Caco-2 (cell line): ENCODE measurements at regions not wholly inside any gene's neighbourhood (a gene's known extent, or its start where the extent isn't known, plus 50 kb on each side); places are given as distances from the start of the nearest gene placed in this dataset.

ENCODE experiments used
- BruUV-seq: library from RNA; stranded (reverse); fragments of 400-500 nt; replicated peaks from 2 replicates; lab custom pipeline; 2021; lab: Mats Ljungman, UMichigan
- CTCF ChIA-PET: fragments of 300-600 bp; sonication (Branson Sonifier 250); formaldehyde crosslinking; loops from one replicate; lab custom pipeline; 2022; ENCODE audit warnings: antibody characterized with exemption; lab: Charles Lee
- POLR2A ChIA-PET: fragments of 300-600 bp; sonication (Branson Sonifier 250); formaldehyde crosslinking; loops from one replicate; lab custom pipeline; 2022; ENCODE audit warnings: antibody characterized with exemption; lab: Charles Lee
- DNase-seq, 2 experiments: peaks; one replicate each; pipeline versions ENCODE4 v3.0.0 to v3.0.0-alpha.2; 2020 to 2022
- H3K27me3 ChIP-seq: replicated peaks from 2 replicates; pipeline ENCODE4 v1.6.0; 2011; ENCODE audit warnings: low read length; ENCODE audit not compliant: control insufficient read depth, insufficient read depth
- H3K36me3 ChIP-seq: 2 replicates; pipeline ENCODE4 v1.5.1; 2011; ENCODE audit warnings: low read length; ENCODE audit not compliant: control insufficient read depth, insufficient read depth
- H3K4me1 ChIP-seq: fragments of 250-450 bp; sonication (Bioruptor Pico); 2 replicates; pipeline ENCODE4 v1.5.1; 2020; ENCODE audit warnings: mild to moderate bottlenecking
- H3K4me3 ChIP-seq: 2 replicates; pipeline ENCODE4 v1.5.1; 2011; ENCODE audit warnings: low read depth, mild to moderate bottlenecking, control low read depth, low read length
- H3K9me3 ChIP-seq: fragments of 250-450 bp; sonication (Bioruptor Pico); 2 replicates; pipeline ENCODE4 v1.5.1; 2020; ENCODE audit warnings: mild to moderate bottlenecking, moderate library complexity
- H3K27ac Mint-ChIP-seq: one replicate; pipeline ENCODE4 v1.8.0; 2022; ENCODE audit warnings: mixed read lengths; ENCODE audit not compliant: unreplicated experiment
- H3K27me3 Mint-ChIP-seq: one replicate; pipeline ENCODE4 v1.8.0; 2022; ENCODE audit warnings: mixed read lengths; ENCODE audit not compliant: insufficient read depth, unreplicated experiment
- H3K36me3 Mint-ChIP-seq: one replicate; pipeline ENCODE4 v1.8.0; 2022; ENCODE audit warnings: mild to moderate bottlenecking, mixed read lengths; ENCODE audit not compliant: insufficient read depth, unreplicated experiment
- H3K4me1 Mint-ChIP-seq: one replicate; pipeline ENCODE4 v1.8.0; 2022; ENCODE audit warnings: low read depth, mixed read lengths; ENCODE audit not compliant: unreplicated experiment
- H3K4me3 Mint-ChIP-seq: one replicate; pipeline ENCODE4 v1.8.0; 2022; ENCODE audit warnings: mild to moderate bottlenecking, moderate library complexity, mixed read lengths; ENCODE audit not compliant: unreplicated experiment
- H3K9me3 Mint-ChIP-seq: one replicate; pipeline ENCODE4 v1.8.0; 2022; ENCODE audit warnings: mixed read lengths; ENCODE audit not compliant: unreplicated experiment
- CTCF ChIP-seq, 2 experiments: fragments of 200-600 bp in 1 of 2; IDR thresholded peaks; 1 replicate in 1 of 2; 2 replicates in 1 of 2; pipeline versions ENCODE4 v1.5.1 to v1.8.0; 2011 to 2022; ENCODE audit warnings: antibody characterized with exemption in 1 of 2, control low read depth in 1 of 2, inconsistent platforms in 1 of 2, low read depth in 1 of 2, low read length in 1 of 2, mild to moderate bottlenecking in 1 of 2, moderate library complexity in 1 of 2; ENCODE audit not compliant: insufficient read depth in 1 of 2, severe bottlenecking in 1 of 2, unreplicated experiment in 1 of 2
- intact Hi-C: fragments of 100-400 bp; cut with micrococcal nuclease; formaldehyde crosslinking; loops from one replicate; pipeline ENCODE4 v1.10.0; 2022; ENCODE audit not compliant: unreplicated experiment

GRCh38 chr3:106929081-106929480, 448.2 kb upstream of the CCDC54 start:
- H3K27me3 ChIP-seq, result no peaks in the 10 kb centered on the region
- DNase-seq, result no peak
- no peaks in the 10 kb centered on the region for H3K4me1 Mint-ChIP-seq
- H3K4me3 ChIP-seq, result no peak overlapping the region
- H3K4me3 Mint-ChIP-seq, result no peak overlapping the region
- no peaks in the 10 kb centered on the region for H3K27me3 Mint-ChIP-seq
- BruUV-seq, result no TSS peak
- H3K36me3 ChIP-seq, result no peaks in the 10 kb centered on the region
- no peak for TF ChIP-seq CTCF (IDR thresholded peaks at IDR 0.05; ENCODE audit: insufficient read depth in 1 of 2, low read depth in 1 of 2, low read length in 1 of 2, severe bottlenecking in 1 of 2, unreplicated experiment in 1 of 2)
- H3K9me3 Mint-ChIP-seq, result no peaks in the 10 kb centered on the region
- ChIA-PET POLR2A (no interaction called here), CTCF (no interaction called here)
- H3K27ac Mint-ChIP-seq, result no peak overlapping the region
- H3K4me1 ChIP-seq, result no peaks in the 10 kb centered on the region; the same call in 1 of the 2 replicates
- no peaks in the 10 kb centered on the region for H3K36me3 Mint-ChIP-seq
- intact Hi-C loops, result no loop called here
- no peaks in the 10 kb centered on the region for H3K9me3 ChIP-seq

GRCh38 chr3:106930086-106930485, 447.2 kb upstream of the CCDC54 start:
- no peaks in the 10 kb centered on the region for H3K9me3 Mint-ChIP-seq
- no peak for DNase-seq
- ChIA-PET CTCF (no interaction called here), POLR2A (no interaction called here)
- H3K36me3 Mint-ChIP-seq, result no peaks in the 10 kb centered on the region
- no peaks in the 10 kb centered on the region for H3K27me3 Mint-ChIP-seq
- no peak for TF ChIP-seq CTCF (IDR thresholded peaks at IDR 0.05; ENCODE audit: insufficient read depth in 1 of 2, low read depth in 1 of 2, low read length in 1 of 2, severe bottlenecking in 1 of 2, unreplicated experiment in 1 of 2)
- intact Hi-C loops, result no loop called here
- no TSS peak for BruUV-seq
- H3K4me1 Mint-ChIP-seq, result no peaks in the 10 kb centered on the region
- Histone ChIP-seq H3K4me3 (no peak overlapping the region), H3K36me3 (no peaks in the 10 kb centered on the region), H3K27me3 (no peaks in the 10 kb centered on the region), H3K4me1 (no peaks in the 10 kb centered on the region), H3K9me3 (no peaks in the 10 kb centered on the region)
- H3K4me3 Mint-ChIP-seq, result no peak overlapping the region
- no peak overlapping the region for H3K27ac Mint-ChIP-seq

- intact Hi-C loops, result no loop called here
- H3K4me3 Mint-ChIP-seq, result no peak overlapping the region
- Histone ChIP-seq H3K4me3 (no peak overlapping the region), H3K36me3 (no peaks in the 10 kb centered on the region), H3K27me3 (no peaks in the 10 kb centered on the region), H3K9me3 (no peaks in the 10 kb centered on the region), H3K4me1 (no peaks in the 10 kb centered on the region)
- H3K4me1 Mint-ChIP-seq, result no peaks in the 10 kb centered on the region
- no peaks in the 10 kb centered on the region for H3K36me3 Mint-ChIP-seq
- H3K27ac Mint-ChIP-seq, result no peak overlapping the region
- POLR2A ChIA-PET, result no interaction called here
- no peak for DNase-seq
- no peak for TF ChIP-seq CTCF (IDR thresholded peaks at IDR 0.05; ENCODE audit: insufficient read depth in 1 of 2, low read depth in 1 of 2, low read length in 1 of 2, severe bottlenecking in 1 of 2, unreplicated experiment in 1 of 2)
- no peaks in the 10 kb centered on the region for H3K9me3 Mint-ChIP-seq
- CTCF ChIA-PET, result no interaction called here
- no peaks in the 10 kb centered on the region for H3K27me3 Mint-ChIP-seq
- BruUV-seq, result no TSS peak
These were observed 445.3 kb upstream of the CCDC54 start for GRCh38 chr3:106931904-106932303.
